ENCODE measurements at regions not wholly inside any gene's neighbourhood (a gene's known extent, or its start where the extent isn't known, plus 50 kb on each side); places are given as distances from the start of the nearest gene placed in this dataset.

DNA sequence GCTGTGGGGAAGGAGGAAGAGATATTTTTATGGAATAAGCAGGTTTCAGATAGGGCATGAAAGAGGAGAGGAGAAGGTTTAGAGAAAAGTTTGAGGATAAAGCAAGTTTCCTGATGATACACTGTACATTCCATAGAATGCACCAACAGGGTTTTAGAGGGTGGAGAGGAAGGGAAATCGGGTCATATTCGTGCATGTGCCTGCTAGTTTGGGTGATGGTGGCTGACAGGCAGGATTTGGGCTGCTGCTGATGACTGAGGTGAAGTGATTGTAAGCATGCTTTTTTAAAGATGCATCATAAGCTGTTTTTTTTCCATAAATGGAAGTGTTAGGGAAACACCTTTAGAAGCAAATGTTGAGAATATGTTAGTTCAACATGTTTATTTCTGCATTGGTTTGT lies 68.8 kb downstream of the PMAIP1 start:
- TF ChIP-seq, protein P1, sequence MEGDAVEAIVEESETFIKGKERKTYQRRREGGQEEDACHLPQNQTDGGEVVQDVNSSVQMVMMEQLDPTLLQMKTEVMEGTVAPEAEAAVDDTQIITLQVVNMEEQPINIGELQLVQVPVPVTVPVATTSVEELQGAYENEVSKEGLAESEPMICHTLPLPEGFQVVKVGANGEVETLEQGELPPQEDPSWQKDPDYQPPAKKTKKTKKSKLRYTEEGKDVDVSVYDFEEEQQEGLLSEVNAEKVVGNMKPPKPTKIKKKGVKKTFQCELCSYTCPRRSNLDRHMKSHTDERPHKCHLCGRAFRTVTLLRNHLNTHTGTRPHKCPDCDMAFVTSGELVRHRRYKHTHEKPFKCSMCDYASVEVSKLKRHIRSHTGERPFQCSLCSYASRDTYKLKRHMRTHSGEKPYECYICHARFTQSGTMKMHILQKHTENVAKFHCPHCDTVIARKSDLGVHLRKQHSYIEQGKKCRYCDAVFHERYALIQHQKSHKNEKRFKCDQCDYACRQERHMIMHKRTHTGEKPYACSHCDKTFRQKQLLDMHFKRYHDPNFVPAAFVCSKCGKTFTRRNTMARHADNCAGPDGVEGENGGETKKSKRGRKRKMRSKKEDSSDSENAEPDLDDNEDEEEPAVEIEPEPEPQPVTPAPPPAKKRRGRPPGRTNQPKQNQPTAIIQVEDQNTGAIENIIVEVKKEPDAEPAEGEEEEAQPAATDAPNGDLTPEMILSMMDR (IDR thresholded peaks at IDR 0.05; ENCODE audit: insufficient read depth, low read length, poor library complexity, severe bottlenecking) = no peak
- TF ChIP-seq EZH2phosphoT487 (conservative IDR thresholded peaks at IDR 0.05; ENCODE audit: low read length) = no peak
